Esophagus muscularis mucosa (tissue), 3 donors: ENCODE measurements at regions not wholly inside any gene's neighbourhood (a gene's known extent, or its start where the extent isn't known, plus 50 kb on each side); places are given as distances from the start of the nearest gene placed in this dataset.

Experiments used
- CTCF ChIP-seq, 3 experiments: fragments of 200-600 bp in 2 of 3; fragments of 450-650 bp in 1 of 3; sonication (generic) in 2 of 3; IDR thresholded peaks; one replicate each; pipeline ENCODE4 v1.5.1; 2017 to 2019; ENCODE audit warnings: antibody characterized with exemption in 3 of 3, mild to moderate bottlenecking in 2 of 3, moderate library complexity in 1 of 3
- EP300 ChIP-seq: sonication (generic); formaldehyde crosslinking; IDR thresholded peaks from one replicate; pipeline ENCODE4 v1.6.1; 2017; ENCODE audit warnings: antibody characterized with exemption

GRCh38 chr4:185916231-185916630, 104.2 kb upstream of the SORBS2 start:
- TF ChIP-seq CTCF (IDR thresholded peaks at IDR 0.05) (no peak), EP300 (no peak)
